HFF-Myc (cell line): ENCODE measurements at regions not wholly inside any gene's neighbourhood (a gene's known extent, or its start where the extent isn't known, plus 50 kb on each side); places are given as distances from the start of the nearest gene placed in this dataset.

ENCODE experiments used
- DNase-seq: peaks from one replicate; pipeline ENCODE4 v3.0.0-alpha.2; 2011; ENCODE audit warnings: low read depth; ENCODE audit errors: extremely low read depth
- H3K4me3 ChIP-seq: replicated peaks from 2 replicates; pipeline ENCODE4 v1.5.1; 2011; ENCODE audit warnings: low read depth, mild to moderate bottlenecking, control low read depth, low read length
- CTCF ChIP-seq: IDR thresholded peaks from 2 replicates; pipeline ENCODE4 v1.5.1; 2012; ENCODE audit warnings: mild to moderate bottlenecking, low read depth, low read length, control low read depth; ENCODE audit errors: missing control alignments

DNA sequence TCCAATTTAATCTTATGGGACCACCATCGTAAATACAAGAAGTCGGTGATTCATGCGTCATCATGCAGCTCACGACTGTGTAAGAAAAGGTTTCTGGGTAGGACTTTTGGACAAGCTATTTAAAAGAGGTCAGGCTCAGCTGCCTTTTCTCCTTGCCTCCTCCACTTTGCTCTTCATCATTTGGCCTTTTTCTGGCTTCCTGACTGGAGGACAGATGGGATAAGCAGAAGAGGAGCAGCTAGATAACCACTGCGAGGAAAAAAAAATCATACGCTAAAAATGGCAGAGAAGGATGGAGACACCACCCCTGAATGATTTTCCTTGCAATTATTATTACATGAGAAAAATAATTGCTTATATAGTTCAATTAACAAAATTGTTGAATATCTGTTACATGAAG, 294.3 kb upstream of the FSTL5 start:
- no peak for TF ChIP-seq CTCF
- H3K4me3 ChIP-seq, result no peak overlapping the region
- DNase-seq, result no peak

- H3K4me3 ChIP-seq, result no peak overlapping the region
- DNase-seq, result no peak
- no peak for TF ChIP-seq CTCF
Measured at GRCh38 chr4:162457071-162457865, 293.5 kb upstream of the FSTL5 start.

GRCh38 chr4:162456106-162456505, 292.3 kb upstream of the FSTL5 start:
- DNase-seq, result no peak
- TF ChIP-seq CTCF, result no peak
- H3K4me3 ChIP-seq, result no peak overlapping the region

- no peak overlapping the region for H3K4me3 ChIP-seq
- TF ChIP-seq CTCF, result no peak
- no peak for DNase-seq
Measured at GRCh38 chr4:162450531-162451035, 286.8 kb upstream of the FSTL5 start.

GRCh38 chr4:162443510-162443909, 279.7 kb upstream of the FSTL5 start:
- no peak overlapping the region for H3K4me3 ChIP-seq
- DNase-seq, result no peak
- no peak for TF ChIP-seq CTCF

- no peak for DNase-seq
- no peak overlapping the region for H3K4me3 ChIP-seq
- no peak for TF ChIP-seq CTCF
Measured at GRCh38 chr4:162442128-162442527, 278.3 kb upstream of the FSTL5 start.
